Lower lobe of right lung (tissue), 2 donors: ENCODE measurements at regions not wholly inside any gene's neighbourhood (a gene's known extent, or its start where the extent isn't known, plus 50 kb on each side); places are given as distances from the start of the nearest gene placed in this dataset.

Experiments
- ATAC-seq, 2 donors: fragments of 200-7000 bp; cut with Tn5 transposase; one replicate each; pipeline ENCODE4 v1.9.1; 2020 to 2022; ENCODE audit warnings: mild to moderate bottlenecking in 2 of 2, moderate library complexity in 2 of 2
- DNase-seq: peaks from one replicate; pipeline ENCODE4 v3.0.0-alpha.2; 2020
- H3K27ac ChIP-seq: fragments of 200-600 bp; one replicate; pipeline ENCODE4 v1.8.0; 2022
- H3K27me3 ChIP-seq: fragments of 200-600 bp; one replicate; pipeline ENCODE4 v1.8.0; 2022; ENCODE audit warnings: low read depth
- H3K36me3 ChIP-seq: fragments of 200-600 bp; one replicate; pipeline ENCODE4 v1.8.0; 2022; ENCODE audit warnings: mild to moderate bottlenecking
- H3K4me1 ChIP-seq: fragments of 200-600 bp; one replicate; pipeline ENCODE4 v1.8.0; 2022
- H3K4me3 ChIP-seq: fragments of 200-600 bp; one replicate; pipeline ENCODE4 v1.8.0; 2022; ENCODE audit warnings: mild to moderate bottlenecking
- H3K9me3 ChIP-seq: fragments of 200-600 bp; one replicate; pipeline ENCODE4 v1.8.0; 2022
- CTCF ChIP-seq: fragments of 200-600 bp; IDR thresholded peaks from one replicate; pipeline ENCODE4 v1.8.0; 2022; ENCODE audit warnings: antibody characterized with exemption, mild to moderate bottlenecking
- intact Hi-C: fragments of 100-400 bp; cut with DNase I; formaldehyde crosslinking; loops from one replicate; pipeline ENCODE4 v1.11.0; 2022
- donor health status: DM: no; HTN: yes; CAD: no; lungs with severe emphysema.

GRCh38 chrX:121135488-121136207 is 88.2 kb downstream of the GLUD2 start:
- no peak for TF ChIP-seq CTCF
- H3K27ac ChIP-seq, result no peak overlapping the region
- H3K4me3 ChIP-seq, result no peak overlapping the region
- no peaks in the 10 kb centered on the region for H3K36me3 ChIP-seq
- intact Hi-C loops, result no loop called here
- no peaks in the 10 kb centered on the region for H3K27me3 ChIP-seq
- ATAC-seq (no peak), DNase-seq (no peak)
- H3K4me1 ChIP-seq, result no peaks in the 10 kb centered on the region
- no peaks in the 10 kb centered on the region for H3K9me3 ChIP-seq

- Histone ChIP-seq H3K9me3 (no peaks in the 10 kb centered on the region), H3K36me3 (no peaks in the 10 kb centered on the region), H3K27me3 (no peaks in the 10 kb centered on the region), H3K27ac (no peak overlapping the region), H3K4me3 (no peak overlapping the region), H3K4me1 (no peaks in the 10 kb centered on the region)
- ATAC-seq, result no peak
- intact Hi-C loops, result no loop called here
- TF ChIP-seq CTCF, result no peak
- no peak for DNase-seq
These were observed 98.7 kb downstream of the GLUD2 start for GRCh38 chrX:121146059-121146628.

- Histone ChIP-seq H3K9me3 (no peaks in the 10 kb centered on the region), H3K27ac (no peak overlapping the region), H3K4me1 (no peaks in the 10 kb centered on the region), H3K4me3 (no peak overlapping the region), H3K36me3 (no peaks in the 10 kb centered on the region), H3K27me3 (no peaks in the 10 kb centered on the region)
- no peak for ATAC-seq
- no peak for TF ChIP-seq CTCF
- no peak for DNase-seq
- intact Hi-C loops, result no loop called here
These were observed 102.8 kb downstream of the GLUD2 start for GRCh38 chrX:121150217-121150616.

GRCh38 chrX:121151293-121151692 is 103.9 kb downstream of the GLUD2 start:
- H3K36me3 ChIP-seq, result no peaks in the 10 kb centered on the region
- intact Hi-C loops, result no loop called here

DNA sequence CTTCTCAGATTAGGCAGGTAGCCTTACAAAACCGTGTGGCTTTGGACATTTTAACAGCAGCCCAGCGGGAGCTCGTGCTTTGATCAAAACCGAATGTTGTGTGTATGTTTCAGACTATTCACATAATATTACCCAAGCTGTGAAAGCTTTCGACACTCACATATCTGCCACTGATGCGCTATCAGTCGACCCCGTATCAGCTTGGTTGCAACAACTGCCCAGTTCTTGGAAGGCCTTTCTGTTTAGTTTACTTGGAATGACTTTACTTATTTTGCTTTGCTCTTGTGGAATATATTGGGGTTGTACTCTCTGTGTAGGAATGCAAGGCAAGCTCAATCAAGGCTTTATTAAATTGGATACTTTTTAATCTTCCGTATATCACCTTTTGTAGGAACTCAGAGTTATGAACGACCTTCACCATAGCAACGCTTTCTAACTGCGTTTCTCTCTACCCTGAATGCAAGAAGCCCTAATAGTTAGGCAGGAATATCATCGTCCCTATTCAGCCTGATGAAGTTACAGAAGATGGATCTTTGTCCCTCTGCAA is 107.5 kb downstream of the GLUD2 start:
- H3K9me3 ChIP-seq, result no peaks in the 10 kb centered on the region
- TF ChIP-seq CTCF, result no peak
- H3K36me3 ChIP-seq, result no peaks in the 10 kb centered on the region
- H3K4me3 ChIP-seq, result no peak overlapping the region
- intact Hi-C loops, result no loop called here
- H3K27me3 ChIP-seq, result no peaks in the 10 kb centered on the region
- DNase-seq (no peak), ATAC-seq (no peak)
- H3K4me1 ChIP-seq, result no peaks in the 10 kb centered on the region
- H3K27ac ChIP-seq, result no peak overlapping the region

More at GRCh38 chrX:121151293-121151692, 103.9 kb downstream of the GLUD2 start:
- Histone ChIP-seq H3K27ac (no peak overlapping the region), H3K4me1 (no peaks in the 10 kb centered on the region), H3K27me3 (no peaks in the 10 kb centered on the region), H3K9me3 (no peaks in the 10 kb centered on the region), H3K4me3 (no peak overlapping the region)
- TF ChIP-seq CTCF, result no peak
- no peak for DNase-seq
- no peak for ATAC-seq
